Ascending aorta (tissue), 2 donors: ENCODE measurements at regions not wholly inside any gene's neighbourhood (a gene's known extent, or its start where the extent isn't known, plus 50 kb on each side); places are given as distances from the start of the nearest gene placed in this dataset.
A peak's percentile ranks its signal among the peaks of the same experiment; 100 is the strongest.

Experiments
- DNase-seq, 2 donors: peaks; one replicate each; pipeline ENCODE4 v3.0.0-alpha.2; 2019; ENCODE audit warnings: low spot score in 2 of 2
- H3K27ac ChIP-seq, 2 donors: fragments of 200-600 bp; sonication (generic); one replicate each; pipeline ENCODE4 v1.5.1; 2016 to 2017; ENCODE audit warnings: mild to moderate bottlenecking in 1 of 2
- H3K27me3 ChIP-seq: fragments of 200-600 bp; sonication (generic); one replicate; pipeline ENCODE4 v1.5.1; 2017
- H3K36me3 ChIP-seq, 2 donors: fragments of 200-600 bp; sonication (generic); one replicate each; pipeline ENCODE4 v1.5.1; 2016
- H3K4me1 ChIP-seq, 2 donors: fragments of 200-600 bp; sonication (generic); one replicate each; pipeline ENCODE4 v1.5.1; 2016 to 2017; ENCODE audit warnings: mild to moderate bottlenecking in 1 of 2
- H3K4me3 ChIP-seq, 2 donors: fragments of 200-600 bp; sonication (generic); one replicate each; pipeline ENCODE4 v1.5.1; 2016 to 2017; ENCODE audit warnings: mild to moderate bottlenecking in 1 of 2
- H3K9me3 ChIP-seq, 2 donors: fragments of 200-600 bp; sonication (generic); one replicate each; pipeline ENCODE4 v1.5.1; 2016
- intact Hi-C: fragments of 100-400 bp; cut with DNase I; formaldehyde crosslinking; loops from one replicate; pipeline ENCODE4 v1.15.1; 2023
- TF ChIP-seq, protein P1 (sequence below), 3 experiments: fragments of 200-600 bp in 2 of 3; fragments of 450-650 bp in 1 of 3; sonication (generic) in 2 of 3; IDR thresholded peaks; one replicate each; pipeline ENCODE4 v1.5.1; 2016 to 2019; ENCODE audit warnings: antibody characterized with exemption in 3 of 3, mild to moderate bottlenecking in 1 of 3, moderate library complexity in 1 of 3

DNA sequence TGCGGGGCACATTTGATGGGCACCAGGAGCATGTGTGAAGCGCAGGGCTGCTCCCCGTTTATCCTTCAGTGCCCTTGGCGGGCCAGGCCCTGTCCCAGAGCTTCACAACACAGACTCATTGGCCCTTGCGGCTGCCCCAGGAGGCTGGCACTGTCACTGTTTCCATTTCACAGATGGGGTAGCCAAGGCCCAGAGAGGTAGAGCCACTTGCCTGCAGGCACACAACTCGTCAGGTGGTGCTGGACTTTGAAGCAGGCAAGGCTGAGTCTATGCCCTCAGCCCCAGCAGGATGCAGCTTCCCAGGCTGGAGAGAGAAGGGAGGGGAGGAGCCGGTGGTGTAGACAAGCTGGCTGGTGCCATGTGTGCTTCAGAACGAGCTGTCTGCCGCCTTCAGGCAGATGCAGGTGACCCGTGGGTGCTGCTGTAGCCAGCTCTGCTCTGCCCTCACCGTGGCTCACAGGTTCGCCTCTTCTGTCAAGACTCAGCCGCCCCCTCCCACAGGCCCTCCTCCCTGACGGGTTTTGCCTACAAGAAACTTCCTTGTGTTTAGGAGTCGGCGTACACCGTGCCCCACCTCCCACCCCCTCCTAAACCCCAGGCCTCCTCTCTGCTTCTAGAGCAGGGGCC lies 232.3 kb upstream of the CIBAR2 start:
- intact Hi-C loops = no loop called here
- Histone ChIP-seq H3K4me1 (no peaks in the 10 kb centered on the region), H3K9me3 (no peaks in the 10 kb centered on the region), H3K27ac (no peak overlapping the region), H3K4me3 (no peak overlapping the region), H3K36me3 (no peaks in the 10 kb centered on the region), H3K27me3 (no peaks in the 10 kb centered on the region)
- no peak for DNase-seq
- TF ChIP-seq, protein P1, sequence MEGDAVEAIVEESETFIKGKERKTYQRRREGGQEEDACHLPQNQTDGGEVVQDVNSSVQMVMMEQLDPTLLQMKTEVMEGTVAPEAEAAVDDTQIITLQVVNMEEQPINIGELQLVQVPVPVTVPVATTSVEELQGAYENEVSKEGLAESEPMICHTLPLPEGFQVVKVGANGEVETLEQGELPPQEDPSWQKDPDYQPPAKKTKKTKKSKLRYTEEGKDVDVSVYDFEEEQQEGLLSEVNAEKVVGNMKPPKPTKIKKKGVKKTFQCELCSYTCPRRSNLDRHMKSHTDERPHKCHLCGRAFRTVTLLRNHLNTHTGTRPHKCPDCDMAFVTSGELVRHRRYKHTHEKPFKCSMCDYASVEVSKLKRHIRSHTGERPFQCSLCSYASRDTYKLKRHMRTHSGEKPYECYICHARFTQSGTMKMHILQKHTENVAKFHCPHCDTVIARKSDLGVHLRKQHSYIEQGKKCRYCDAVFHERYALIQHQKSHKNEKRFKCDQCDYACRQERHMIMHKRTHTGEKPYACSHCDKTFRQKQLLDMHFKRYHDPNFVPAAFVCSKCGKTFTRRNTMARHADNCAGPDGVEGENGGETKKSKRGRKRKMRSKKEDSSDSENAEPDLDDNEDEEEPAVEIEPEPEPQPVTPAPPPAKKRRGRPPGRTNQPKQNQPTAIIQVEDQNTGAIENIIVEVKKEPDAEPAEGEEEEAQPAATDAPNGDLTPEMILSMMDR (IDR thresholded peaks at IDR 0.05) = no peak

DNA sequence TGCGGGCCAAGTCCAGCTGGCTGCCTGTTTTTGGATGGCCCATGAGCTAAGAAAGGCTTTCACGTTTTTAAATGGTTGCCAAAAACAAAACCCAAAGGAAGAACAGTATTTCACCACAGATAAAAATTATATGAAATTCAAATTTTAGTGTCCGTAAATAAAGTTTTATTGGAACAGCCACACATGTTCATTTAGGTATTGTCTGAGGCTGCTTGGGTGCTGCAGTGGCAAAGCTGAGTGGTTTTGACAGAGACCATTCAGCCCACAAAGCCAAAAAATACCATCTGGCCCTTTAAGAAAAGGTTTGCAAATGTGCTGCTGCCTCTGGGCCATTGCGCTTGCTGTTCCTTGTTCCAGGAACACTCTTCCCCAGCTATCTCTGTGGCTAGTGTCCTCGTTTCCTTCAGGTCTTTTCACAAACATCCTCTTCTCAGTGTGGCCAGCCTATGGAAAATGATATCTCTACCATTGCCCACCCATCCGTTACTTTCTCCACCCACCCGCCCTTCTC lies 232.9 kb upstream of the CIBAR2 start:
- Histone ChIP-seq H3K27me3 (no peaks in the 10 kb centered on the region), H3K9me3 (no peaks in the 10 kb centered on the region), H3K4me3 (no peak overlapping the region), H3K36me3 (no peaks in the 10 kb centered on the region), H3K4me1 (no peaks in the 10 kb centered on the region), H3K27ac (no peak overlapping the region)
- intact Hi-C loops = no loop called here
- TF ChIP-seq, protein P1 (IDR thresholded peaks at IDR 0.05) = no peak
- no peak for DNase-seq

GRCh38 chr16:85346404-85347212 lies 234.3 kb upstream of the CIBAR2 start:
- no peaks in the 10 kb centered on the region for H3K36me3 ChIP-seq
- TF ChIP-seq, protein P1 (IDR thresholded peaks at IDR 0.05) = no peak
- H3K9me3 ChIP-seq = no peaks in the 10 kb centered on the region
- no peaks in the 10 kb centered on the region for H3K27me3 ChIP-seq
- no peak overlapping the region for H3K27ac ChIP-seq
- H3K4me1 ChIP-seq = peaks cover 2 to 7% of the 10 kb centered on the region in 2 donors
- H3K4me3 ChIP-seq = no peak overlapping the region
- DNase-seq = no peak
- intact Hi-C loops = no loop called here

DNA sequence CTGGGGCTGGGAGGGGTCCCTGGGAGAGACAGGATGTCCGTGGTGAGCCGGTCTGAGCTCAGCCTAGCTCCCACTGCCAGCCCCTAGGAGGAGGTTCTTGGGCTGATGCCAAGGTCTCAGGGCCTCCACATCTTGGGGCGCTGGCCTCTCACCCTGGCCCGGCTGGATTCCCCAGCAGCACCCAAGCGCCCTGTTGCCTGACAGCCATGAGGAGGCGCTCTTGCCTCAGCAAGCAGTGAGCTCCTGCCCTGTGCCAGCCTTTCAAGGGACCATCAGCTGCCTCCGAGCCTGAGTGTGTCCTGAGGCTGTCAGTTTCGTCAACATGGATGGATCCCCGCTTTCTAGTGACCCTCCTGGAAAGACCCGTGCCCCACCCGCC lies 234.9 kb upstream of the CIBAR2 start:
- no peaks in the 10 kb centered on the region for H3K36me3 ChIP-seq
- no peaks in the 10 kb centered on the region for H3K27me3 ChIP-seq
- intact Hi-C loops = no loop called here
- TF ChIP-seq, protein P1 (IDR thresholded peaks at IDR 0.05) = peak in 2 of 3 experiments; percentile 16 to 30
- H3K9me3 ChIP-seq = no peaks in the 10 kb centered on the region
- no peak overlapping the region for H3K4me3 ChIP-seq
- H3K4me1 ChIP-seq = peaks cover 2 to 7% of the 10 kb centered on the region in 2 donors
- DNase-seq = no peak
- H3K27ac ChIP-seq = no peak overlapping the region

DNA sequence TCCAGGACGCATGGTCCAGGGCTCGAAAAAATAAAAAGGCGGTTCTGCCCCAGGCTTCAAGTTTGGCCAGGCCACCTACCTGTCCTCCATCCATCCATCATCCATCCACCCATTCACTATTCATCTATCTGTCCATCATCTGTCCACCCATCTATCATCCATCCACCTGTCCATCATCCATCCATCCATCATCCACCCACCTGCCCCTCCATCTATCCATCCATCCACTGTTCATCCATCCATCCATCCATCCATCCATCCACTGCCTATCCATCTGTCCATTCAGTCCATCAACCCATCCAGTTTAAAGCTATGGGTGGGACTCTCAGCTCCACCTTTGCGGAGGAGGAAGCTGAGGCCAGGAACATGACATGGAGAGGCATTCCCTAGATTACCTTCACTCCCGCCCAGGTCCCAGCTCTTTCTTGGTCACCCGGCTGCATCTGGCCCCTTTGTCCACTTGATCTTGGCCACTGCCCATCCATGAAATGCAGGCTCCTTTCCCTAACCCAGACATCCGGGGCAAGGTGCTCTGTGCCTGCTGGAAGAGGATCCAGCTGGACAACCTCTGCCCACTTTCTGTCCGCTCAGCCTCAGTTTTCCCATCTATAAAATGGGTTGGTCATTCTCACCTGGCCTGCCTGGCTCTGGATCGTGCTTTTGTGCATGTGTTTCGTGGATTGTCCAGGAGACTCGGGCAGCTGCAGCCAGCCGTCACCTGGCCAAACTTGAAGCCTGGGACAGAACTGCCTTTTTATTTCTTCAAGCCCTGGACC lies 236.0 kb upstream of the CIBAR2 start:
- H3K27me3 ChIP-seq = no peaks in the 10 kb centered on the region
- intact Hi-C loops = no loop called here
- DNase-seq = no peak
- H3K27ac ChIP-seq = no peak overlapping the region
- H3K36me3 ChIP-seq = no peaks in the 10 kb centered on the region
- H3K4me1 ChIP-seq = peaks cover 2 to 7% of the 10 kb centered on the region in 2 donors
- TF ChIP-seq, protein P1 (IDR thresholded peaks at IDR 0.05) = no peak
- no peaks in the 10 kb centered on the region for H3K9me3 ChIP-seq
- no peak overlapping the region for H3K4me3 ChIP-seq
